Muscle layer of duodenum (tissue), 2 donors: ENCODE measurements at regions not wholly inside any gene's neighbourhood (a gene's known extent, or its start where the extent isn't known, plus 50 kb on each side); places are given as distances from the start of the nearest gene placed in this dataset.
A peak's percentile ranks its signal among the peaks of the same experiment; 100 is the strongest.
"Not testable (repeated sequence)": the region's sequence is repeated elsewhere in the genome, so short reads cannot be mapped to it uniquely, and the experiment has no call there.

Experiments used
- H3K27ac ChIP-seq: one replicate; pipeline ENCODE4 v1.7.0; 2013; ENCODE audit warnings: mild to moderate bottlenecking, low read length
- H3K27me3 ChIP-seq: one replicate; pipeline ENCODE4 v1.7.0; 2013; ENCODE audit warnings: low read depth, mild to moderate bottlenecking, control low read depth, low read length
- H3K36me3 ChIP-seq, 2 donors: one replicate each; pipeline ENCODE4 v1.7.0; 2013; ENCODE audit warnings: low read length in 2 of 2, control low read depth in 1 of 2, mild to moderate bottlenecking in 1 of 2; ENCODE audit not compliant: insufficient read depth in 2 of 2, control insufficient read depth in 1 of 2
- H3K4me1 ChIP-seq, 2 donors: one replicate each; pipeline ENCODE4 v1.7.0; 2013; ENCODE audit warnings: low read length in 2 of 2, mild to moderate bottlenecking in 2 of 2, control low read depth in 1 of 2, moderate library complexity in 1 of 2; ENCODE audit not compliant: insufficient read depth in 2 of 2, control insufficient read depth in 1 of 2
- H3K4me3 ChIP-seq, 2 donors: one replicate each; pipeline ENCODE4 v1.7.0; 2013; ENCODE audit warnings: low read length in 2 of 2, low read depth in 1 of 2, mild to moderate bottlenecking in 1 of 2
- H3K9me3 ChIP-seq, 2 donors: one replicate each; pipeline ENCODE4 v1.7.0; 2013; ENCODE audit warnings: low read length in 2 of 2, control low read depth in 1 of 2, mild to moderate bottlenecking in 1 of 2; ENCODE audit not compliant: control insufficient read depth in 1 of 2
- donor health status: healthy.

- H3K27me3 ChIP-seq, H3K4me1 ChIP-seq, H3K4me3 ChIP-seq, H3K27ac ChIP-seq, H3K36me3 ChIP-seq, H3K9me3 ChIP-seq: not testable (repeated sequence)
These were observed 126.5 kb upstream of the VOPP1 start for GRCh38 chr7:55698607-55699449.

GRCh38 chr7:55695893-55696701, 123.8 kb upstream of the VOPP1 start:
- H3K27ac ChIP-seq, H3K27me3 ChIP-seq: not testable (repeated sequence)

DNA sequence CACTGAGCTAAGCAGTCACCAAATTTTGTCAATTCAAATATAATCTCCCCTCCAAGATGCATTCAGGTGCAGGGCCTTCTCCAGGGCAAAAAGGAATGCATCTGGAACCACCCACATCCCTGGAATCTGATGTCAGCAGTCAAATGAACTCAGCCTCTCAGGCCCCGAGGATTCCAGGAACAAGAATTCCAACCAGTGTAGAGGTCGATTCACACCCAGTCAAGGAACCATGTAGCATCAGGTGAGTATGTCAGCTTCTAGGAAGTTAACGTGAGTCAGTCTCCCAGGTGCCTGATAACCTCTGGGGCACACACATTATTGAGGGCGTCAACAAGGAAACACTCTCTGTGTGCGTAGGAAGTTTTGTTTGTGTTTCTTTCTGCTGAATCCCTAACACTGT, 122.2 kb upstream of the VOPP1 start:
- H3K4me1 ChIP-seq, H3K36me3 ChIP-seq, H3K27ac ChIP-seq, H3K9me3 ChIP-seq, H3K27me3 ChIP-seq, H3K4me3 ChIP-seq: not testable (repeated sequence)

More at GRCh38 chr7:55695893-55696701, 123.8 kb upstream of the VOPP1 start:
- not testable (repeated sequence) for H3K36me3 ChIP-seq, H3K9me3 ChIP-seq, H3K4me1 ChIP-seq, H3K4me3 ChIP-seq

- H3K4me3 ChIP-seq: peak overlapping the region in 1 of 2 donors; percentile 8
- not testable (repeated sequence) for H3K9me3 ChIP-seq, H3K36me3 ChIP-seq, H3K27me3 ChIP-seq, H3K27ac ChIP-seq, H3K4me1 ChIP-seq
These were observed 116.7 kb upstream of the VOPP1 start for GRCh38 chr7:55688684-55689681.

DNA sequence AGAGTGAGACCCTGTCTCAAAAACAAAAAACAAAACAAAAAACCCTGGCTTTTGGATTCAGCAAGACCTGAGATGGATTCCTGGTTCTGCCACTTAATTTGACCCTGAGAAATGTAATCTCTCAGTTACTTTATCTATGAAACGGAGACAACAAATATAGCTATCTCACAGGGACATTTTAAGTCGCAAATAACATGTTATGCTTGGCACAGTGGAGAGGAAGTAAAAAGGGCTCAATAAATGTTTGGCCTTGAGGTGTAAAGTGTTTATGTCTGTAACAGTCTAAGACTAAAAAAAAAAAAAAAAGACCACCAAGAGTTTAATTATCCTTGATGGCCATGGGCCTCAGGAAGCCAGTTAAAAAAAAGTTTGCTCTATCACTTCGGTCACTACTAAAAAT, 116.0 kb upstream of the VOPP1 start:
- not testable (repeated sequence) for H3K9me3 ChIP-seq, H3K27me3 ChIP-seq, H3K4me3 ChIP-seq, H3K4me1 ChIP-seq, H3K36me3 ChIP-seq, H3K27ac ChIP-seq

DNA sequence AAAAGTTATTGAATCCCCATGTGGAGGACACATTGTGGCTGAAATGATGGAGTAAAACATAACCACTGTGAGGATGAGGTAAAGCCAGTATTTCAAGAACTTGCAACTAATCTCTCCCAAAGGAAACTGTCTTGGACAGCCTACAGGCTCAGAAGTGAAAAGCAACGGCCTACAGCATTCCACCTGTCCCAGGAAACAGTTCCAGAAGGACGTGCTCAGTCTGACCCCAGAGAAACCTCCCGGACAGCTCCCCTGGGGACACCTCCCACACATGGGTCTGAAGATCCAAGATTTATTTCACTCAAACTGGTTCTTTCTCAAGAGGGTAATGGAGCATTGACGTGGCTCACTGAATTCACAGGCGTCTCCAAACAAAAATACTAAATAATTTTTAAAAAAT, 115.0 kb upstream of the VOPP1 start:
- not testable (repeated sequence) for H3K9me3 ChIP-seq, H3K27ac ChIP-seq, H3K4me3 ChIP-seq, H3K27me3 ChIP-seq, H3K36me3 ChIP-seq, H3K4me1 ChIP-seq

DNA sequence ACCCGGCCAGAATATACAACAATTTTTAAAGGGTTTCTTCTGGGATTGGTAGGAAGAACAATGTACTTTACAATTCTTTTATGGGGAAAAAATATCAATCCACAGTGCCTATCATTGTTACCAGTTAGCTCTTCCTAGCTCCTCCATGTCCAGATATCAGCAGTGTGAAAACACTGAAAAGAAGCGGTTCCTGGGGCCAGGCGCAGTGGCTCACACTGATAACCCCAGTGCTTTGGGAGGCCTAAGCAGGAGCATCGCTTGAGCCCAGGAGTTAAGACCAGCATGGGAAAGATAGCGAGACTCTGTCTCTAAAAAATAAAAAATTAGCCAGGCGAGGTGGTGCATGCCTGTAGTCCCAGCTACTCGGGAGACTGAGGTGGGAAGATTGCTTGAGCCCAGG, 114.5 kb upstream of the VOPP1 start:
- H3K4me3 ChIP-seq, H3K4me1 ChIP-seq, H3K27ac ChIP-seq, H3K27me3 ChIP-seq, H3K9me3 ChIP-seq, H3K36me3 ChIP-seq: not testable (repeated sequence)

DNA sequence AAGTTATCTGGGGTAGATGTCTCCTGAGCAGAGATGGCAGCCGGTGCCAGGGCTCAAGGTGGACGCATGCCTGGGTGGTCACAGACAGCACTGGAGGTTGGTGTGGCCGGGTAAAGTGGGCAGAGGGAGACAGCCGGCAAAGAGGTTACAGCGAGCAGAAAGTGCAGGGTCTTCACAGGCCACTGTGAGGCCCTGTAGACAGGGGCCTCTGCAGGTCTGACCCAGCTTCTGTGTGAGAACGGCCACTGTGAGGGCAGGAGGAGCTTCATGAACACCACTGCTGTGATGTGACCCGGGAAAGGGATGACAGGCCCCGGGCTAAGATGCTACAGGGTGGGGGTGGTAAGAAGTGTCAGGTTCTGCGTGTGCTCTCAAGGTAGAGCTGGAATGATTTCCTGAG, 111.2 kb upstream of the VOPP1 start:
- H3K27me3 ChIP-seq, H3K36me3 ChIP-seq, H3K27ac ChIP-seq, H3K4me3 ChIP-seq, H3K9me3 ChIP-seq, H3K4me1 ChIP-seq: not testable (repeated sequence)

GRCh38 chr7:55675589-55675988, 103.3 kb upstream of the VOPP1 start:
- H3K4me1 ChIP-seq, H3K4me3 ChIP-seq, H3K27me3 ChIP-seq, H3K27ac ChIP-seq, H3K9me3 ChIP-seq, H3K36me3 ChIP-seq: not testable (repeated sequence)

GRCh38 chr7:55673525-55673924, 101.2 kb upstream of the VOPP1 start:
- not testable (repeated sequence) for H3K36me3 ChIP-seq, H3K4me1 ChIP-seq, H3K27me3 ChIP-seq, H3K27ac ChIP-seq, H3K4me3 ChIP-seq, H3K9me3 ChIP-seq

DNA sequence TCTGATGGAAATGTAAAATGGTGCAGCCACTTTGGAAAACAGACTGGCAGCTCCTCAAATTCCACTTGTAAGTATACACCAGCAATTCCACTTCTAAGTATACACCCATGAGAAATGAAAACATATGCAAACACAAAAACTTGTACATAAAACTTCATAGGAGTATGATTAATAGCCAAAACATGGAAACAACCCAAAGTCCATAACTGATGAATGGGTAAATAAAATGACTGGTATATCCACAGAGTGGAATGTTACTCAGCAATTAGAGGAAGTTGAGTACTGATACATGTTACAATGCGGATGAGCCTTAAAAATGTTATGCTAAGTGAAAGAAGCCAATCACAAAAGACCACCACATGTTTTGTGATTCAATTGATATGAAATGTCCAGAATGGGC, 99.8 kb upstream of the VOPP1 start:
- H3K27ac ChIP-seq, H3K36me3 ChIP-seq, H3K9me3 ChIP-seq, H3K27me3 ChIP-seq, H3K4me1 ChIP-seq, H3K4me3 ChIP-seq: not testable (repeated sequence)
